Peyer's patch (tissue), 4 donors: ENCODE measurements at regions not wholly inside any gene's neighbourhood (a gene's known extent, or its start where the extent isn't known, plus 50 kb on each side); places are given as distances from the start of the nearest gene placed in this dataset.

Experiments
- DNase-seq, 3 donors: peaks; one replicate each; pipeline ENCODE4 v3.0.0-alpha.2; 2017 to 2019
- H3K27ac ChIP-seq, 4 donors: fragments of 200-600 bp; sonication (generic); one replicate each; pipeline ENCODE4 v1.5.1; 2016 to 2019
- H3K27me3 ChIP-seq, 2 donors: fragments of 200-600 bp; sonication (generic); one replicate each; pipeline ENCODE4 v1.5.1; 2019
- H3K36me3 ChIP-seq, 3 donors: fragments of 200-600 bp; sonication (generic); one replicate each; pipeline ENCODE4 v1.5.1; 2016 to 2019
- H3K4me1 ChIP-seq, 4 donors: fragments of 200-600 bp; sonication (generic); one replicate each; pipeline ENCODE4 v1.5.1; 2016 to 2019
- H3K4me3 ChIP-seq, 4 donors: fragments of 200-600 bp; sonication (generic); 1 replicate in 3 of 4; 2 replicates in 1 of 4; pipeline ENCODE4 v1.5.1; 2016 to 2019; ENCODE audit warnings: mild to moderate bottlenecking in 1 of 4
- H3K9me3 ChIP-seq, 4 donors: fragments of 200-600 bp; sonication (generic); one replicate each; pipeline ENCODE4 v1.5.1; 2016 to 2019; ENCODE audit warnings: mild to moderate bottlenecking in 1 of 4
- POLR2A ChIP-seq, 2 donors: fragments of 450-650 bp; IDR thresholded peaks; one replicate each; pipeline ENCODE4 v1.5.1; 2017; ENCODE audit warnings: antibody characterized with exemption in 2 of 2, mild to moderate bottlenecking in 2 of 2, moderate library complexity in 2 of 2
- TF ChIP-seq, protein P1 (sequence below), 6 experiments: fragments of 450-650 bp in 4 of 6; fragments of 200-600 bp in 2 of 6; sonication (generic) in 1 of 6; IDR thresholded peaks; one replicate each; pipeline ENCODE4 v1.5.1; 2017 to 2019; ENCODE audit warnings: antibody characterized with exemption in 6 of 6, mild to moderate bottlenecking in 3 of 6, moderate library complexity in 1 of 6

DNA sequence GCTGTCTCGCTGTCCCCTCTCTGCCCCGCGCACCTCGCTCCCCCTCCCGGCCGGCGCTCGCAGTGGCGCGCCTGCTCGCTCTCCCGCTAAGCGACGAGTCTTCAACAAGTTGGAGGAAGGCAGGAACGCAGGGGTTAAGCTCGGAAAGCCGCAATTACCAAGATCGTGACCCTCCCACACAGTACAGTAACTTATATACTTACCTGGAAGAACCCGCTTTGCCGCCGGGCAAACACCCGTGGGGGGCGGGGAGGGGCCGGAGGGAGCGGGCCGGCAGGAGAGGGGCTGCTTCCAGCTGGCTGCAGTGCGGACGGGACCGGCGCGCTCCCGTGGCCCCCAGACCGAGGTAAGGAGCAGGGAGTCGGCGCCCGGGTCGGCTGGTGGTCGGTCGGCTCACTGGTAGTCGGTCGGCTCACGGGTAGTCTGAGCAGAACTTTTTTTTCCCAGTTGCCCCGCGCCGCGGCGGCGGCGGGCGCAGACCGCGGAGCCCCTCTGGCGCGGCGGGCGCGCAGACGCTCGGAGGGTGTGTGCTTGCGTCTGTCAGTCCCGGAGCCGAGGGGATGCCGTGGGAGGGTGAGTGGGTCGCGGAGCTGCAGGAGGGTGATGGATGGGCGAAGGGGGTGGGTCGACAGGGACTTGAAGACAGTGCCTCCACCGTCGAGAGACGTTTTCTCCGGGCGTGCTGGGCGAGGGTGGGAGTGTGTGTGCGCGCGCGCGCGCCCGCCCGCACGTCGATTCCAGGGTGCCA lies 101.2 kb upstream of the HSD17B12 start:
- H3K36me3 ChIP-seq = no peaks in the 10 kb centered on the region
- no peaks in the 10 kb centered on the region for H3K9me3 ChIP-seq
- DNase-seq = no peak
- H3K27me3 ChIP-seq = peaks cover 0 to 73% of the 10 kb centered on the region in 2 donors
- H3K27ac ChIP-seq = no peak overlapping the region
- H3K4me1 ChIP-seq = peaks cover 0 to 55% (median 12%) of the 10 kb centered on the region in 4 donors
- TF ChIP-seq, protein P1, sequence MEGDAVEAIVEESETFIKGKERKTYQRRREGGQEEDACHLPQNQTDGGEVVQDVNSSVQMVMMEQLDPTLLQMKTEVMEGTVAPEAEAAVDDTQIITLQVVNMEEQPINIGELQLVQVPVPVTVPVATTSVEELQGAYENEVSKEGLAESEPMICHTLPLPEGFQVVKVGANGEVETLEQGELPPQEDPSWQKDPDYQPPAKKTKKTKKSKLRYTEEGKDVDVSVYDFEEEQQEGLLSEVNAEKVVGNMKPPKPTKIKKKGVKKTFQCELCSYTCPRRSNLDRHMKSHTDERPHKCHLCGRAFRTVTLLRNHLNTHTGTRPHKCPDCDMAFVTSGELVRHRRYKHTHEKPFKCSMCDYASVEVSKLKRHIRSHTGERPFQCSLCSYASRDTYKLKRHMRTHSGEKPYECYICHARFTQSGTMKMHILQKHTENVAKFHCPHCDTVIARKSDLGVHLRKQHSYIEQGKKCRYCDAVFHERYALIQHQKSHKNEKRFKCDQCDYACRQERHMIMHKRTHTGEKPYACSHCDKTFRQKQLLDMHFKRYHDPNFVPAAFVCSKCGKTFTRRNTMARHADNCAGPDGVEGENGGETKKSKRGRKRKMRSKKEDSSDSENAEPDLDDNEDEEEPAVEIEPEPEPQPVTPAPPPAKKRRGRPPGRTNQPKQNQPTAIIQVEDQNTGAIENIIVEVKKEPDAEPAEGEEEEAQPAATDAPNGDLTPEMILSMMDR (IDR thresholded peaks at IDR 0.05) = no peak
- TF ChIP-seq POLR2A (IDR thresholded peaks at IDR 0.05) = no peak
- H3K4me3 ChIP-seq = peak overlapping the region; percentile 26 to 56 (median 48)

- Histone ChIP-seq H3K4me1 (peaks cover 0 to 51% (median 12%) of the 10 kb centered on the region in 4 donors), H3K9me3 (no peaks in the 10 kb centered on the region), H3K27me3 (peaks cover 0 to 67% of the 10 kb centered on the region in 2 donors), H3K36me3 (no peaks in the 10 kb centered on the region), H3K4me3 (peak overlapping the region; percentile 26 to 56 (median 48)), H3K27ac (no peak overlapping the region)
- DNase-seq = no peak
- no peak for TF ChIP-seq POLR2A (IDR thresholded peaks at IDR 0.05)
- TF ChIP-seq, protein P1 (IDR thresholded peaks at IDR 0.05) = no peak
These were observed 100.6 kb upstream of the HSD17B12 start for GRCh38 chr11:43579919-43580276.

DNA sequence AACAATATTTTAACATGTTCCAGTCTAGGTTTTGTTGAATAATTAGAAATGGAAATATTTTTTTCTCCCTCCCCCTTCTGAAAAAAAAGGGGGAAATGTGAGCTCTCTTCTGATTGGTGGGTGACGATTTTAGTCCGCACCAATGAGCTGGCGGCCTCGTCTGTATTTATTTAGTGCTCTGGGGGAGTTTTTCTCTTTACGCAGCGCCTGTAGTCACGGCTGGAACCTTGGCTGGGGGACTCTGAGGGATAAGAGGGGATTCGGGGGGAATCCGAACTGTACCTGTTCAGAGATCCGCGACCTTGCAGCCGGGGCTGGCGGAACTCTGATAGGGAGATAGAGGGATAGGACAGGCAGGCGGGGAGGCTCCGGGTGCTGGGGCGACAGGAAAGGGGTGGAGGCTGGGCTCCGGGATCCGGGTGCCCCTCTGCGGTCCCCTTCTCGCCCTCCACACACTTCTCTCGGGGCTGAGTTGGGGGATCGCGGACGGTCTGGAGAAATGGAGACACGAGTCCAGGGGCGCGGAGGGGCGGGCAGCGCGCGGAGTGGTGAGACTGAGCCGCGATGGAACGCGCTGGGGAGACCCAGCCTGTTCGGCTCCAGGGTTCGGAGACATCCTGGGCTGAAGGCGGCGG lies 99.7 kb upstream of the HSD17B12 start:
- peaks cover 0 to 43% (median 11%) of the 10 kb centered on the region in 4 donors for H3K4me1 ChIP-seq
- H3K36me3 ChIP-seq = no peaks in the 10 kb centered on the region
- no peaks in the 10 kb centered on the region for H3K9me3 ChIP-seq
- peak overlapping the region in 2 of 4 donors; percentile 11 to 29 for H3K4me3 ChIP-seq
- no peak for TF ChIP-seq POLR2A (IDR thresholded peaks at IDR 0.05)
- TF ChIP-seq, protein P1 (IDR thresholded peaks at IDR 0.05) = no peak
- no peak for DNase-seq
- H3K27me3 ChIP-seq = peaks cover 0 to 65% of the 10 kb centered on the region in 2 donors
- H3K27ac ChIP-seq = no peak overlapping the region

DNA sequence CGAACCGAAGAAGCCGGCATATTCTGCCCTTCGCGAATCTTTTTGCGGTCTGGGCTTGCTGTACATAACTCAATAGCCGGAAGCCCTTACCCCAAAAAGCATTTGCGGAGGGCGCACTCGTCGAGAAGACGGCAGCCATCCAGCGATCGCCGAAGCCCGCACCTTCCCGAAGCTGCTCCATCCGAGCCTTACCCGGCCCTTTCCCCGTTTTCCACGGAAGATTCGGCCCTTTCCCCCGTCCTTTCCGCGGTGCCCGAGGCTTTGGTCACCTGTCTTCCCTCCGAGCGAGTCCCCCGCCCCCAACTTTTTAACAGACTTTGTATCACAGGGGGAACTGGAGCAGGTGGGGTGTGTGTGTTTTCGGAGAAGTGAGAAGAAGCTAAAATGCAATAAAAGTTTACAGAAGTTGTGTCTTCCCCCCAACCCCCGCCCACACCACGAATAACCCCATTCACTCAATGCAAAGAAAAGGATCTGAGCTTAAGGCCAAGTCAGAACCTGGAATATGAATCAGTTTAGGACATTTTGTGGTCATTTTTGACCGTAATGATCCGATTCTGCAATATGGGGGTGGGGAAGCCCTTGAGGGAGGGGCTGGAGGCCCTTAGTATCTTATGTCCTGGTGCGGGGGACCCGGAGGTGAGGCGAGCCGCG lies 99.0 kb upstream of the HSD17B12 start:
- Histone ChIP-seq H3K4me1 (peaks cover 0 to 43% (median 11%) of the 10 kb centered on the region in 4 donors), H3K27ac (no peak overlapping the region), H3K9me3 (no peaks in the 10 kb centered on the region), H3K27me3 (peaks cover 0 to 65% of the 10 kb centered on the region in 2 donors), H3K4me3 (peak overlapping the region in 2 of 4 donors; percentile 11 to 29), H3K36me3 (no peaks in the 10 kb centered on the region)
- DNase-seq = no peak
- TF ChIP-seq POLR2A (IDR thresholded peaks at IDR 0.05) = no peak
- TF ChIP-seq, protein P1 (IDR thresholded peaks at IDR 0.05) = no peak

- peaks cover 0 to 62% of the 10 kb centered on the region in 2 donors for H3K27me3 ChIP-seq
- no peak overlapping the region for H3K4me3 ChIP-seq
- TF ChIP-seq POLR2A (IDR thresholded peaks at IDR 0.05) = no peak
- TF ChIP-seq, protein P1 (IDR thresholded peaks at IDR 0.05) = no peak
- no peak overlapping the region for H3K27ac ChIP-seq
- DNase-seq = no peak
- H3K36me3 ChIP-seq = no peaks in the 10 kb centered on the region
- peaks cover 0 to 35% (median 11%) of the 10 kb centered on the region in 4 donors for H3K4me1 ChIP-seq
- no peaks in the 10 kb centered on the region for H3K9me3 ChIP-seq
These were observed 98.3 kb upstream of the HSD17B12 start for GRCh38 chr11:43582024-43582862.
